ENCODE measurements at regions not wholly inside any gene's neighbourhood (a gene's known extent, or its start where the extent isn't known, plus 50 kb on each side); places are given as distances from the start of the nearest gene placed in this dataset.

GRCh38 chr7:25316366-25316765 lies 88.1 kb upstream of the NPVF start:
- TF ChIP-seq GATA2 (IDR thresholded peaks at IDR 0.05; ENCODE audit: insufficient read depth, insufficient read length, low read depth, low read length), result no peak
- TF ChIP-seq POLR2A (IDR thresholded peaks at IDR 0.05; ENCODE audit: low read depth, low read length), result no peak
- TF ChIP-seq POLR2AphosphoS5 (IDR thresholded peaks at IDR 0.05; ENCODE audit: insufficient read depth, low read depth, low read length), result no peak
- no peak for TF ChIP-seq MYC (IDR thresholded peaks at IDR 0.05; ENCODE audit: low read depth, low read length)
- TF ChIP-seq EZH2 (IDR thresholded peaks at IDR 0.05; ENCODE audit: borderline replicate concordance, low read depth, low read length, severe bottlenecking), result no peak
- no peak for TF ChIP-seq FOS (IDR thresholded peaks at IDR 0.05; ENCODE audit: borderline replicate concordance, insufficient read depth, low read length)
- TF ChIP-seq CTCF (IDR thresholded peaks at IDR 0.05; ENCODE audit: extremely low read depth in 1 of 2, insufficient read depth in 1 of 2, low read depth in 1 of 2, low read length in 2 of 2), result no peak
- no peak for TF ChIP-seq JUN (IDR thresholded peaks at IDR 0.05; ENCODE audit: borderline replicate concordance, insufficient read depth, insufficient read length, low read depth)
- TF ChIP-seq MAX (IDR thresholded peaks at IDR 0.05; ENCODE audit: insufficient read depth, insufficient read length), result no peak
- Histone ChIP-seq H3K9me3 (replicated peaks; ENCODE audit: control insufficient read depth, insufficient read depth, low read length) (no peaks in the 10 kb centered on the region), H2AFZ (ENCODE audit: low read depth, low read length) (no peak overlapping the region), H3K36me3 (ENCODE audit: control insufficient read depth in 2 of 2, extremely low read depth in 1 of 2, insufficient read depth in 2 of 2, low read length in 2 of 2) (no peaks in the 10 kb centered on the region), H3K27me3 (ENCODE audit: control insufficient read depth in 2 of 2, insufficient read depth in 2 of 2, low read length in 2 of 2) (no peaks in the 10 kb centered on the region), H3K4me1 (ENCODE audit: control insufficient read depth, extremely low read depth, insufficient read depth, low read length) (no peaks in the 10 kb centered on the region), H3K79me2 (ENCODE audit: control insufficient read depth, insufficient read depth, low read length) (no peaks in the 10 kb centered on the region), H3K27ac (ENCODE audit: insufficient read depth, low read depth, low read length) (no peak overlapping the region), H3K9me1 (replicated peaks; ENCODE audit: control insufficient read depth, extremely low read depth, insufficient read depth, low read length) (no peaks in the 10 kb centered on the region), H3K4me3 (replicated peaks in 1 of 3; ENCODE audit: insufficient read depth in 1 of 3, low read depth in 1 of 3, low read length in 3 of 3) (no peak overlapping the region), H3K4me2 (ENCODE audit: insufficient read depth, low read length) (no peak overlapping the region), H3K9ac (replicated peaks; ENCODE audit: extremely low read depth, insufficient read depth, low read length) (no peak overlapping the region), H4K20me1 (replicated peaks; ENCODE audit: control insufficient read depth, extremely low read depth, insufficient read depth, low read length) (no peaks in the 10 kb centered on the region)
- no peak for DNase-seq (ENCODE audit: low read depth, low spot score)
- POLR2A ChIA-PET, result no interaction called here
- no TSS peak for BruUV-seq (replicated peaks)
- FAIRE-seq, result no peak
- CTCF ChIA-PET, result interaction anchor here (1.1 kb wide), 1 partner anchor 10 kb away, joined by 3 read pairs; no protein-coding TSS in a partner anchor
- intact Hi-C loops (cut with micrococcal nuclease) (no loop called here), dilution Hi-C loops (cut with MboI; ENCODE audit: extremely low pct_ligation_motif_present, low sequenced_read_pairs) (no loop called here)
